SK-N-SH (cell line): ENCODE measurements at regions not wholly inside any gene's neighbourhood (a gene's known extent, or its start where the extent isn't known, plus 50 kb on each side); places are given as distances from the start of the nearest gene placed in this dataset.

Experiments used
- CTCF ChIP-seq: fragments of 200-600 bp; sonication (generic); IDR thresholded peaks from 2 replicates; pipeline ENCODE4 v1.6.1; 2017; ENCODE audit warnings: antibody characterized with exemption, mild to moderate bottlenecking, moderate library complexity
- EP300 ChIP-seq, 2 experiments: IDR thresholded peaks; 2 replicates each; pipeline versions ENCODE4 v1.4.0 to v1.6.1; 2012; ENCODE audit warnings: borderline replicate concordance in 1 of 2, low read depth in 1 of 2, low read length in 1 of 2
- EZH2phosphoT487 ChIP-seq: fragments of 200-600 bp; sonication (generic); IDR thresholded peaks from 2 replicates; pipeline ENCODE4 v1.6.1; 2017; ENCODE audit warnings: low read depth, mixed run types, mild to moderate bottlenecking, antibody characterized with exemption, moderate library complexity, borderline replicate concordance
- FOSL2 ChIP-seq: IDR thresholded peaks from 2 replicates; pipeline ENCODE4 v1.4.0; 2012; ENCODE audit warnings: low read depth, mild to moderate bottlenecking, moderate library complexity, borderline replicate concordance
- GABPA ChIP-seq: IDR thresholded peaks from 2 replicates; pipeline ENCODE4 v1.4.0; 2012; ENCODE audit warnings: low read depth, mild to moderate bottlenecking
- GATA2 ChIP-seq: sonication (generic); formaldehyde crosslinking; IDR thresholded peaks from 2 replicates; pipeline ENCODE4 v1.5.0; 2020; ENCODE audit warnings: mild to moderate bottlenecking, missing genetic modification reagents
- JUND ChIP-seq: IDR thresholded peaks from 2 replicates; pipeline ENCODE4 v1.4.0; 2012
- NFIC ChIP-seq: IDR thresholded peaks from 2 replicates; pipeline ENCODE4 v1.4.0; 2012; ENCODE audit warnings: borderline replicate concordance
- PBX3 ChIP-seq: IDR thresholded peaks from 2 replicates; pipeline ENCODE4; 2012
- RFX5 ChIP-seq: IDR thresholded peaks from 2 replicates; pipeline ENCODE4 v1.6.1; 2012; ENCODE audit warnings: mild to moderate bottlenecking, improper control_type of control experiment, low read length
- SIN3A ChIP-seq: IDR thresholded peaks from 2 replicates; pipeline ENCODE4 v1.6.1; 2012; ENCODE audit warnings: low read depth, mild to moderate bottlenecking, low read length, moderate library complexity, borderline replicate concordance
- SMC3 ChIP-seq: IDR thresholded peaks from 2 replicates; pipeline ENCODE4 v1.6.1; 2012; ENCODE audit warnings: low read depth, low read length, improper control_type of control experiment
- YY1 ChIP-seq: IDR thresholded peaks from 2 replicates; pipeline ENCODE4 v1.4.0; 2012; ENCODE audit warnings: low read depth, mild to moderate bottlenecking
- TF ChIP-seq, protein P1 (sequence below): IDR thresholded peaks from 2 replicates; pipeline ENCODE4 v1.6.1; 2012; ENCODE audit warnings: mild to moderate bottlenecking, low read depth, low read length, moderate library complexity

DNA sequence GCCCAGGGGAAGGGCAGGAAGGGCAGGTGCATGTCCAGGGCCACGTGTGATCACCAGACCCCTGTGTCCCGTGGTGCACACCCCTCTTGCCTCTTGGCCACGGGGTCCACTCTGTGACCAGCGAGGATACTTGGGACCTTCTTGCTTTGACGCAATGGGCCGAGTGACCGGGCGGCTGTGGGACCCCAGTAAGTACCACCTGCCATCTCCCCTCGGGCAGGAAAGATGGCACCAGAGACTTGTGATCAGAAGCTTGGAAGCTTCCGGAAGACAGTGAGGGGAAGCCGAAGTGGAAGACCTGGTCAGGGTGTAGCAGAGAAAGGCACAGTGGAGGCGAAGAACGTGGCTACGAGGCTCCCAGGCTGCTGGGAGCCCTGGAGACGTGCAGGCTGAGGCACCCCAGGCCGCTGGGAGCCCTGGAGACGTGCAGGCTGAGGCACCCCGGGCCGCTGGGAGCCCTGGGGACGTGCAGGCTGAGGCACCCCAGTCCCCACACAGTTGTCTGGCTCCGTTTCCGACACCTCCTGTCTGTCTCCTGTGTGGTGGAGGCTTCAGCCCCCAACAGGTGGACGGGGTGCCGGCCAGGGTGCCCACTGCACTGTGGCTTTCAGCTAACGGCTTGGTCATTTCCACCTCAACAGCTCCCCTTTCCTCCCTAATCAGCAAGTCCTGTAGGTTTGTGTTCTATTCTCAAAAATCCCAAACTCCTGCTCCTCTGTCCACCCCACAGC lies 663.5 kb downstream of the BRD1 start:
- TF ChIP-seq SIN3A (no peak), EP300 (IDR thresholded peaks at IDR 0.05; ENCODE audit: borderline replicate concordance in 1 of 2, low read depth in 1 of 2, low read length in 1 of 2) (no peak), SMC3 (no peak), CTCF (no peak), NFIC (no peak), RFX5 (no peak), JUND (no peak), FOSL2 (no peak), GATA2 (CRISPR knock-in tag) (no peak), GABPA (no peak), EZH2phosphoT487 (no peak), PBX3 (no peak), YY1 (no peak)
- TF ChIP-seq, protein P1, sequence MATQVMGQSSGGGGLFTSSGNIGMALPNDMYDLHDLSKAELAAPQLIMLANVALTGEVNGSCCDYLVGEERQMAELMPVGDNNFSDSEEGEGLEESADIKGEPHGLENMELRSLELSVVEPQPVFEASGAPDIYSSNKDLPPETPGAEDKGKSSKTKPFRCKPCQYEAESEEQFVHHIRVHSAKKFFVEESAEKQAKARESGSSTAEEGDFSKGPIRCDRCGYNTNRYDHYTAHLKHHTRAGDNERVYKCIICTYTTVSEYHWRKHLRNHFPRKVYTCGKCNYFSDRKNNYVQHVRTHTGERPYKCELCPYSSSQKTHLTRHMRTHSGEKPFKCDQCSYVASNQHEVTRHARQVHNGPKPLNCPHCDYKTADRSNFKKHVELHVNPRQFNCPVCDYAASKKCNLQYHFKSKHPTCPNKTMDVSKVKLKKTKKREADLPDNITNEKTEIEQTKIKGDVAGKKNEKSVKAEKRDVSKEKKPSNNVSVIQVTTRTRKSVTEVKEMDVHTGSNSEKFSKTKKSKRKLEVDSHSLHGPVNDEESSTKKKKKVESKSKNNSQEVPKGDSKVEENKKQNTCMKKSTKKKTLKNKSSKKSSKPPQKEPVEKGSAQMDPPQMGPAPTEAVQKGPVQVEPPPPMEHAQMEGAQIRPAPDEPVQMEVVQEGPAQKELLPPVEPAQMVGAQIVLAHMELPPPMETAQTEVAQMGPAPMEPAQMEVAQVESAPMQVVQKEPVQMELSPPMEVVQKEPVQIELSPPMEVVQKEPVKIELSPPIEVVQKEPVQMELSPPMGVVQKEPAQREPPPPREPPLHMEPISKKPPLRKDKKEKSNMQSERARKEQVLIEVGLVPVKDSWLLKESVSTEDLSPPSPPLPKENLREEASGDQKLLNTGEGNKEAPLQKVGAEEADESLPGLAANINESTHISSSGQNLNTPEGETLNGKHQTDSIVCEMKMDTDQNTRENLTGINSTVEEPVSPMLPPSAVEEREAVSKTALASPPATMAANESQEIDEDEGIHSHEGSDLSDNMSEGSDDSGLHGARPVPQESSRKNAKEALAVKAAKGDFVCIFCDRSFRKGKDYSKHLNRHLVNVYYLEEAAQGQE = no peak
